GM19239 (cell line): ENCODE measurements at regions not wholly inside any gene's neighbourhood (a gene's known extent, or its start where the extent isn't known, plus 50 kb on each side); places are given as distances from the start of the nearest gene placed in this dataset.
"Not testable (repeated sequence)": the region's sequence is repeated elsewhere in the genome, so short reads cannot be mapped to it uniquely, and the experiment has no call there.

Experiments
- DNase-seq: peaks from one replicate; pipeline ENCODE4 v3.0.0; 2011; ENCODE audit warnings: low spot score; ENCODE audit not compliant: insufficient read length
- FAIRE-seq: peaks from 2 replicates; lab custom pipeline; 2011; peaks lifted over from hg19 to GRCh38; lab: Jason Lieb, UNC

DNA sequence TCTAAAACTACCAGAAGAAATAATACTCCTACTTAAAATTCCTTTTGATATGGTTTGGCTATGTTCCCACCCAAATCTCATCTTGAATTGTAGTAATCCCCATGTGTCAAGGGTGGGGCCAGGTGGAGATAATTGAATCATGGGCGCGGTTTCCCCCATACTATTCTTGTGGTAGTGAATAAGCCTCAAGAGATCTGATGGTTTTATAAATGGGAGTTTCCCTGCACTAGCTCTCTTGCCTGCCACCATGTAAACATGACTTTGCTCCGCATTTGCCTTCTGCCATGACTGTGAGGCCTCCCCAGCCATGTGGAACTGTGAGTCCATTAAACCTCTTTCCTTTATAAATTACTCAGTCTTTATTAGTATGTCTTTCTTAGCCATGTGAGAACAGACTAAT, 390.5 kb downstream of the CHSY3 start:
- FAIRE-seq, DNase-seq: not testable (repeated sequence)

DNA sequence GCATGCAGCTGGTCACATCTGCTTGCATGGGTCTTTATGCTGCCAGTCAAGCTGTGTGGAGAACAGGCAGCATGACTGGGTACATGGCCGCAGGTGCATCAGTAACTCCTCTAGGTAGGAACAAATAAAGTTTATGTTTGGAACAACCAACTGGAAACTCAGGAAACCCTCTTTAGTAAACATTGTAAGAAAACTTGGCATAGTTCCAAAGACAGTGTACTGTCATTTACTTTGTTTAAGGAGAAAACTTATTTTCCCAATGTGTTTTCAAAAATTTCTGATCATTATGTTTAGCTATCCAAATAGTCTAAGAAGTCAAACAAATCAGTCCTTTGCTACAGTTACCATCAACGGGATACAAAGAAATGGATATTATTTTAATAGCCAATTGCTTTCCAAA, 386.0 kb downstream of the CHSY3 start:
- DNase-seq (no peak), FAIRE-seq (no peak)

DNA sequence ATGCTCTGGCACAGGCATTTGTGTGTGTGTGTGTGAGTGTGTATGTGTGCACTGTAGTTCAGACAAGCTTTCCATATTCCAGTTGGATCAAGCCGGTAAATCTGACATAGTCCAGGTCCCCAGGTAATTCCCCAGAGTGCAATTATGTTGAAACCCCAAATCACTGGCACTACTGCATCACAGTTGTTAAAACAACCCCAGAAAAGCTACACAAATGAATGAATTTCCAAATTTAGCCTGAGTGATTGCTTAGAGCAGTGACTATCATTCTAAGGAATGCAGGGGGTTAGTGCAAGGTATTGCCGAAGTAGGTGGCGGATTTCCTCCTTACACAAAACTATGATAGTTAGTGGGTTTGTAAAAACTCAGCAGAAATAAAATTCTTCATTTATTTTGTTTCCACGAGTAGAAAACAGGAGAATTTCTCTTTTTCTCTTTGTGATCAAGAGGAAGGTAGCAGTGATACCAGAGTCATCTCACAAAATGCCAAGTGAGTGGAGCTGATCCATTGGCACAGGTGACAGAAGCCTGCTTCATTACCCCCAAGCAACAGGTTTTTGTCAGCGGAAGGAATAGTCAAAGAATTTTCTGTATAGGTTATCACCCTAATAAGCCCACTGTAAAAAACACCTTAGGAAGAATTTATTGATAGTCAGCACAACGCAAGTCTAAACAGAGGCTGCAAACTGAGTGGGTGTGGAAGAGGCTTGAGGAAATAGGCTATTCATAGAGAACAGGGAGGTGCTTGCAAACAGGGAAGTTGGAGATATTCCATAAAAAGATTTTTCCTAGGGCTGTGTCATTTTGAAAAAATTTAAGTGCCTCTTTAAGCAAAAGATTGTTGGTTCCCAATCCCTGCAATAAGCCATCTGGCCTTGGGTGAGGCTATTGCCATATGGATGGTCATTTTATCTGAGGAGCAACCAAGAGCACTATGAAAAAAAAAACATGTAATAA, 385.1 kb downstream of the CHSY3 start:
- no peak for DNase-seq
- FAIRE-seq: no peak

- no peak for FAIRE-seq
- DNase-seq: no peak
Measured at GRCh38 chr5:130287438-130287837, 383.2 kb downstream of the CHSY3 start.

DNA sequence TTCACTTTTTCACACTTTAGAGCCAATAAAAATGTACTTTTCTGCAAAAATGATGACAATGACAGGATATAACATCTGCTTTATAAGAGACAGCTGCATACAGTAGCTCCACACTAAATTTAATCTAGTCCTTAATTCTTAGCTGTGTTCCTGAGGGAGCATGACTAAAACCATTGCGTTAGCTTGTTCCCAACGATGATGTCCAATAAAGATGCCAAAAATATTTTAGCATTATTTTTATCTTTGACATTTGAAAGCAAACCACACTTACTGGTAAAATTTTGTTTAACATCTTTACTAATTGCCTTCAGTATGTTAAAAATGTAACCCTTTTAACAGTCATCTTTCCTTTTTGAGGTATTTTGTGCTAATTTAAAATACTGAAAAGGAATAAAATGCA, 382.7 kb downstream of the CHSY3 start:
- DNase-seq: no peak
- FAIRE-seq: no peak

- FAIRE-seq (no peak), DNase-seq (no peak)
Measured at GRCh38 chr5:130282049-130282448, 377.8 kb downstream of the CHSY3 start.

- no peak for FAIRE-seq
- DNase-seq: no peak
Measured at GRCh38 chr5:130280528-130281217, 376.4 kb downstream of the CHSY3 start.

DNA sequence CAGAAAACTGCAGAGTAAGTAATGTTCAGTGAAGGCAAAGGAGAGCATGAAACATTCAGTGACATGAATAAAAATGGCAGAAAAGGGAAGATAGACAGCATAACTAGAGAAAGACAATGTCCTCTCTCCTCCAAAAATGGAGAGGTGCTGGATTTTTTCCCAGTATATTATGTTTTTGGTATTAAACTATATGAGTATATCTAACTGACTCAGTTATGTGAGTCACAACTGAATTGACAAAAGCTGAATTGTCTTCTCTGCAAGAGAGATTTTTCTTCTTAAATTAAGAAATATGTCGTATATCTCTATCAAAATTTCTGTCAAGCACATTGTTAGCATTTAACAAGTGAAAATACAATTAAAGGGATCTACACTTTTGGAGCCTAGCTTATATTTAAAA, 375.1 kb downstream of the CHSY3 start:
- FAIRE-seq: no peak
- no peak for DNase-seq

DNA sequence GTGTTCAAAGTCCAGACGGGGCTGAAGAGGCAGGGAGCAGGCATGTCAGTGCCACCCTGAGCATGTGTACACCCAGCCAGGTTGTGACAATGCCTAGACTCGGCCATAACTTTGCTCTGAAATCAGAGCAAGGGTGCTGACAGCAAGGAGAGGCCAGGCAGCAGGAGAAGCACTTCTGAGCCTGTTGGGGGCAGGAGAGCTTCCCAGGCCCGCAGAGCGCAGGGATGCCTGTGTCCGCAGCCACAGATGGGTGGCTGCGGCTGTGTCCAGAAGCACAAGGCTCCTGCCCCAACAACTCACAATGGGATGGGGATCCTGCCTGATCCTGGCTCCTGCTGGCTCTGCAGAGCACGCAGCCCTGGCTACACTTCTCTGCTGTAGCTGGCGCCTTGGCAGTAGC, 373.9 kb downstream of the CHSY3 start:
- DNase-seq (no peak), FAIRE-seq (no peak)

DNA sequence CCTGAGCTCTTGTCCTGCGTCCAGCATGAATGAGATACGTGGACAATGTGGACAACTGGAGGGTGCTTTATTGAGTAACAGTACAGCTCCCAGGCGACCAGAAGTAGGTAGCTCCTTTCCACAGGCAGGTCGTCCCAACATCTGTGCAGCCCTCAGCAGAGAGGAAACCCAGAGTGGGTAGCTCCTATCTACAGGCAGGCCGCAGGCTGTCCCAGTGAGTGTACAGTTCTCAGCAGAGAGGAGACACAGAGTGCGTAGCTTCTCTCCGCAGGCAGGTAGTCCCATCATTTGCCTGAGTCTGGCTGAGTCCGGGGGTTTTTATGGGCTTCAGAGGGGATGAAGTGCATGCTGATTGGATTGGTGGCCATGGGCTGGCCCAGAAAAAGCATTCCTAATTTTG, 373.3 kb downstream of the CHSY3 start:
- DNase-seq (no peak), FAIRE-seq (no peak)

DNA sequence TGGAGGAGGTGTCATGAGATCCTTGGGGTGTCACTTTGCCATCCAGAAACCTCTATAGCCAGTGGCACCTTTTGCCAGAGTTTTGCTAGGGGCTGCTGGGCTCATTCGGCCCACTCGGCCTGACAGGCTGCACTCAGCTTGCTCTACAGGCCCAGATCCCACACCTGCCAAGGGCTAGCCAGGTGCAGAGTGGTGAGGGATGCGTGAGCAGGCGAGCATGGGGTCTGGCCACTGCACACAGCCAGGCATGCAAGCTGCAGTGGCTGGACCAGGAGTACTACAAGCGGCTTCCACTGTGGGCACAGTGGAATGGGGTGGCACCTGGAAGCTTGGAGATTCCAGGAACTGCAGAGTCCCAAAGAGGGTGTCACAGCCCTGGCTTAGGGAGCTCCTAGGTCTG, 372.7 kb downstream of the CHSY3 start:
- DNase-seq (no peak), FAIRE-seq (no peak)

GRCh38 chr5:130272837-130273236, 368.6 kb downstream of the CHSY3 start:
- no peak for DNase-seq
- FAIRE-seq: no peak

DNA sequence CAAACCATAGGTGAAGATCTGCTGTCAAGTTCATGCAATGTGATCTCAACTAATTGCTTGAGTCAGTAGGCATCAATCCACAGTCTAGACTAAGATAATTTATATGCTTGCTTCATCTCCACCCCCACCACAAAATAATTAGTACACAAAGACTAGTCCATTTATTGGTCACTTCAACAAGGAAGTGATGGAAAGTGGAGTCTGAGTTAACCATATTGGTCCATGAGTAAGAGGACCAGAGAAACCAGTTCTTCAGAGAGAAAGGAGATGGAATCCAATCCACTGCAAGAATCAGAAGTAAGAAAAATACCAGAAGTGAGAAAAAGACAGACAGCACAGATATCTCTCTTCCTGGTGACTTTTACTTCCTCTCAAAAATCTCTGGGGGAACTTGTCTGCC, 366.5 kb downstream of the CHSY3 start:
- FAIRE-seq: no peak

DNA sequence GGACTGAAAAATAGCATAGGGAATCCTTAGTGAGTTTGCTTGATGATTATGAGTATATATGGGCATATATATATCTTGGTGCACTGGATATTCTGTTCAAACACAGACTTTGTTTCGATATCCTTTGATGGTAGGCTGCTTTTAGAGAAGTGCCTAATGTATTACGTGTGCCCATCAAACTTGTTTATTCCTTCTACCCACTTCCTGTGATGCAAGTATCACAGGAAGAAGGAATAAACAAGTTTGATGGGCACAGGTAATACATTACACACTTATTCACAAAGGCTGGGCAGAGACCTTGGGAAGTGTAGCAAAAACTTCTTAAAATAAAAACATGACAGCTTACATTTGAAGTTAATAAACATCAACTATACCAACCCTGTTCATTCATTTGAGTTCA, 364.2 kb downstream of the CHSY3 start:
- FAIRE-seq: no peak

More for the DNA sequence above, 366.5 kb downstream of the CHSY3 start:
- DNase-seq: no peak

GRCh38 chr5:130267926-130268325, 363.7 kb downstream of the CHSY3 start:
- DNase-seq (no peak), FAIRE-seq (no peak)

More for the DNA sequence above, 364.2 kb downstream of the CHSY3 start:
- no peak for DNase-seq

- FAIRE-seq (no peak), DNase-seq (no peak)
Measured at GRCh38 chr5:130260481-130260880, 356.2 kb downstream of the CHSY3 start.

DNA sequence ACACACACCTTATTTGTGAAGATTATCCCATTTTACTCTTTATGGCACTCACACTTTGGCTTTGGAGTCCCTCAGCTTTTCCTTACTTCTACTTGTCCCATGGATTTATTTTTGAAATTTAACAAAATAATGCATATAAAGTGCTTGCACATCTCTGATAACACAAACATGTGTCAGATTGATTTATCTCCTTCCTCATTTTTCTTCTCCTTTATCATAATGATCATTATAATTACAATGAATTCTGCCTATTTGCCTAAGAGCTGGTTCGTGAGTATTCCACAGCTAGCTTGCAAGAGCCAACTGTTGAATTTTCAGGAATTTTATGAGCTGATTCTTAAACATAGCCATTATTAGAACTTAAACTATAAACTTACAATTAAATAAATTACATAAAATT, 347.7 kb downstream of the CHSY3 start:
- FAIRE-seq: no peak

DNA sequence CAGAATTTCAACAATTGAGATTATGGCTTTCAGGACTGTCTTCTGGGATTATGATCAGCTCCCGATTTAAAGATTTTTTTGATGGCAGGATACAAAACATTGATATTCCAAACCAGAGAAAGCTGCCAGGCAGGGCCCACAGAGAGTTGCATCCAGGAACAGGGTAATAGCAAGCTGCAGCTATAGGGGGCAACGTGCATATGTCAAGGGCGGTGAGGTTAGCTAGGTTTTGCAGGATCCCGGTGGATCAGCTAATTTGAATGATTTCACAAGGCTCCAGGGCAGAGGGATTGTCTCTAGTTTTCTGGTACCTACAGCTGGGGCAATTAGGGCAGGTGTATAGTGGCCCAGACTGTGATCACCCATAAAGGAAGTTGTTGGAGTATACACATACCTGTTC, 339.4 kb downstream of the CHSY3 start:
- FAIRE-seq: no peak
- DNase-seq: no peak

More for the DNA sequence above, 347.7 kb downstream of the CHSY3 start:
- no peak for DNase-seq

DNA sequence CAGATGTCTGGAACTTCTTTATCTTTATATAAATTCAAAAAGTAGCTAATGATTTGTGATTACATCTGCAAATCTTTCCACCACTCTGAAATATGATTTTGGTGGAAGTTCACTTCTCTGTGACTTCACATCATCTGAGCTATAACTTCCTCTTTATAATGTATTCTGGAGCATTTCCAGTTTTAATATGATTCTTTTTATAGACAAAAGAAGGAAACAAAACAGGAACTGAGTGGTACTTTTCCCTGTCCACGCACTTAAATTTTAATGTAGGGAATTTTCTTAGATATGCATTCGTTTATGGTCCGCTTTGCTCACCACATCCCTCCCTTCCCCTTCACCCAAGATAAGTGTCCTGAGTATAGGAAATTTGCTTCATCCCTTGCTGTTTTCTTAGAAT, 333.5 kb downstream of the CHSY3 start:
- DNase-seq (no peak), FAIRE-seq (no peak)
